ENCODE measurements at regions not wholly inside any gene's neighbourhood (a gene's known extent, or its start where the extent isn't known, plus 50 kb on each side); places are given as distances from the start of the nearest gene placed in this dataset.
A peak's percentile ranks its signal among the peaks of the same experiment; 100 is the strongest.

DNA sequence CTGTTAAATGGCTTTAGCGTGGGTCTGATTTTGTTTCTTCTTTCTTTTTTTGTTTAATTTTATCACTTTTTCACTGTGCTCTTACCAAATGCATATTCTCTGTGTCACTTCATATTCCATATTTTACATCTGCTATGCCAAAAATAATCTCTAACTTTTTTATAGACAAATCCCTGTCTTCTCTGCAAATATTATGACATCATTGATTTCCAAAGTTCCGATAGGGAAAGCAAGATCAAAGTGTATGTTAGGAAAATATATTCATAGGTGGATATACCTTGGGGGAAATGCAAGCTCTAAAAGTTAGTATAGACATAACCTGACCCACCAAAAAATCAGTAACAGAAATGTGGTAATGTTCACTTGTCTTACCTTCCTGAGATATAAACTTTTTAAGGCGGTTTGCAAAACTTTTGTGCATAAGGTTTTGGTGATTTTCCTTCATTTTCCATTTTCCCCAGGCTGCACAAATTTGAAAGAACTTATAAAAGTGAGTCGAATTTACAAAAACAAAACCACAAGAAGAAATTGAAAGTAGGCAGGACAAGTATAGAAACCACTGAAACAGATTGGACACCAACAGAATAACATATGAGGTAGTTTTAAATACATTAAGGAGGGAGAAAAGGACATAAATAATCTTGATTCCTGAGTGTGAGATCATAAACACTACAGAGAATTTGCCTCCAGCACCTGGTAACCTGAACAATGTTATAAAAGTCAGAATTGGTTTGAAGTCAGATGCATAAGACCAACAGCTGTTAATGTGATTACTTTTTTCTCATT is 63.1 kb upstream of the TFEC start:
- intact Hi-C loops (cut with DNase I; ENCODE audit: low total_unique reads): no loop called here

DNA sequence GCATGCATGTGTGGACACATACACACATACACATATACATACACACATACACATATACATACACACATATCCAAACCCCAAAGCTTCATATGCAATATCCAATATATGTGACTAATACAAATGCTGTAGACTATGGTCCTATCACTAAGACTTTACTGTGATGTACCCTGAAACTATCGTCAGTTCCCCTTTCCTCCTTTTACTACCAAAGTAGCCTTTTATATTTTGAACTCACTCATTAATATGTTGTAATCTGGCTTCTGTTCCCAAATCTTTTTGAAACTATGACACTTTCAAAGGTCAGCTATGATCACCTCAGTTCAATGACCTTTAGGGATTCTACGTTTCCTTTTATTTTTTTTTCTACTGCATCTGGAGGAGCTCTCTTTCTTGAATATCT is 64.8 kb upstream of the TFEC start:
- Histone ChIP-seq H3K4me1 (no peaks in the 10 kb centered on the region), H3K27me3 (no peaks in the 10 kb centered on the region), H3K36me3 (no peaks in the 10 kb centered on the region), H3K9me3 (no peaks in the 10 kb centered on the region), H3K27ac (no peak overlapping the region), H3K4me3 (no peak overlapping the region)
- DNase-seq (no peak), ATAC-seq (no peak)
- in situ Hi-C loops (cut with MboI; ENCODE audit: low sequenced_read_pairs in 4 of 4) (no loop called here), intact Hi-C loops (cut with DNase I; ENCODE audit: low total_unique reads) (no loop called here)
- TF ChIP-seq POLR2A (IDR thresholded peaks at IDR 0.05) (no peak), CTCF (IDR thresholded peaks at IDR 0.05 in 4 of 5, conservative IDR thresholded peaks at IDR 0.05 in 1 of 5) (no peak)

More for the DNA sequence above, 63.1 kb upstream of the TFEC start:
- H3K27ac ChIP-seq: no peak overlapping the region
- ATAC-seq (no peak), DNase-seq (no peak)
- H3K36me3 ChIP-seq: no peaks in the 10 kb centered on the region
- H3K4me3 ChIP-seq: no peak overlapping the region
- TF ChIP-seq POLR2A (IDR thresholded peaks at IDR 0.05) (no peak), CTCF (IDR thresholded peaks at IDR 0.05 in 4 of 5, conservative IDR thresholded peaks at IDR 0.05 in 1 of 5) (no peak)
- in situ Hi-C loops (cut with MboI; ENCODE audit: low sequenced_read_pairs in 4 of 4): no loop called here
- no peaks in the 10 kb centered on the region for H3K27me3 ChIP-seq
- no peaks in the 10 kb centered on the region for H3K9me3 ChIP-seq
- H3K4me1 ChIP-seq: no peaks in the 10 kb centered on the region

- no peaks in the 10 kb centered on the region for H3K4me1 ChIP-seq
- no peak for ATAC-seq
- H3K36me3 ChIP-seq: no peaks in the 10 kb centered on the region
- no peak overlapping the region for H3K27ac ChIP-seq
- in situ Hi-C loops (cut with MboI; ENCODE audit: low sequenced_read_pairs in 4 of 4) (no loop called here), intact Hi-C loops (cut with DNase I; ENCODE audit: low total_unique reads) (no loop called here)
- TF ChIP-seq POLR2A (IDR thresholded peaks at IDR 0.05): no peak
- TF ChIP-seq CTCF (IDR thresholded peaks at IDR 0.05 in 4 of 5, conservative IDR thresholded peaks at IDR 0.05 in 1 of 5): peak in 1 of 5 experiments; percentile 18
- no peak overlapping the region for H3K4me3 ChIP-seq
- DNase-seq: no peak
- no peaks in the 10 kb centered on the region for H3K9me3 ChIP-seq
- no peaks in the 10 kb centered on the region for H3K27me3 ChIP-seq
These were observed 66.9 kb upstream of the TFEC start for GRCh38 chr7:116097365-116098009.

GRCh38 chr7:116098175-116098574 is 67.6 kb upstream of the TFEC start:
- no peaks in the 10 kb centered on the region for H3K4me1 ChIP-seq
- DNase-seq (no peak), ATAC-seq (no peak)
- H3K9me3 ChIP-seq: no peaks in the 10 kb centered on the region
- no peak overlapping the region for H3K27ac ChIP-seq
- intact Hi-C loops (cut with DNase I; ENCODE audit: low total_unique reads) (no loop called here), in situ Hi-C loops (cut with MboI; ENCODE audit: low sequenced_read_pairs in 4 of 4) (no loop called here)
- no peak overlapping the region for H3K4me3 ChIP-seq
- TF ChIP-seq POLR2A (IDR thresholded peaks at IDR 0.05): no peak
- TF ChIP-seq CTCF (IDR thresholded peaks at IDR 0.05 in 4 of 5, conservative IDR thresholded peaks at IDR 0.05 in 1 of 5): no peak
- no peaks in the 10 kb centered on the region for H3K36me3 ChIP-seq
- no peaks in the 10 kb centered on the region for H3K27me3 ChIP-seq
